PC-9 (cell line): ENCODE measurements at regions not wholly inside any gene's neighbourhood (a gene's known extent, or its start where the extent isn't known, plus 50 kb on each side); places are given as distances from the start of the nearest gene placed in this dataset.

Experiments used
- BruUV-seq: library from RNA; stranded (reverse); fragments of 400-500 nt; replicated peaks from 2 replicates; lab custom pipeline; 2021; lab: Mats Ljungman, UMichigan
- CTCF ChIA-PET: fragments of 300-600 bp; sonication (Branson Sonifier 250); formaldehyde crosslinking; loops from one replicate; lab custom pipeline; 2022; ENCODE audit warnings: antibody characterized with exemption; lab: Charles Lee
- POLR2A ChIA-PET: fragments of 300-600 bp; sonication (Branson Sonifier 250); formaldehyde crosslinking; loops from one replicate; lab custom pipeline; 2022; ENCODE audit warnings: antibody characterized with exemption; ENCODE audit not compliant: unreplicated experiment; lab: Charles Lee
- DNase-seq, 2 experiments: peaks; one replicate each; pipeline versions ENCODE4 v3.0.0 to v3.0.0-alpha.2; 2015 to 2022; ENCODE audit warnings: mixed read lengths in 1 of 2
- H2AFZ ChIP-seq: fragments of 200-600 bp; sonication (generic); 2 replicates; pipeline ENCODE4 v1.8.1; 2017; ENCODE audit warnings: antibody characterized with exemption
- H3F3A ChIP-seq: fragments of 200-600 bp; sonication (generic); 2 replicates; pipeline ENCODE4 v1.8.1; 2017; ENCODE audit warnings: antibody characterized with exemption, mild to moderate bottlenecking, low read depth; ENCODE audit not compliant: insufficient read depth
- H3K27ac ChIP-seq: fragments of 200-600 bp; sonication (generic); 2 replicates; pipeline ENCODE4 v1.6.1; 2016; ENCODE audit warnings: mixed run types
- H3K27me3 ChIP-seq: fragments of 200-600 bp; sonication (generic); 2 replicates; pipeline ENCODE4 v1.6.1; 2016; ENCODE audit warnings: low read depth, mixed run types; ENCODE audit not compliant: insufficient read depth
- H3K36me3 ChIP-seq: fragments of 200-600 bp; sonication (generic); 2 replicates; pipeline ENCODE4 v1.6.1; 2016; ENCODE audit warnings: low read depth, mixed run types
- H3K4me1 ChIP-seq: fragments of 200-600 bp; sonication (generic); replicated peaks from 2 replicates; pipeline ENCODE4 v1.6.1; 2016; ENCODE audit warnings: mixed run types; ENCODE audit not compliant: insufficient read depth
- H3K4me2 ChIP-seq: fragments of 200-600 bp; sonication (generic); 2 replicates; pipeline ENCODE4 v1.6.1; 2017; ENCODE audit warnings: mixed run types
- H3K4me3 ChIP-seq: fragments of 200-600 bp; sonication (generic); 2 replicates; pipeline ENCODE4 v1.6.1; 2016; ENCODE audit warnings: mixed run types
- H3K79me2 ChIP-seq: fragments of 200-600 bp; sonication (generic); 2 replicates; pipeline ENCODE4 v1.6.1; 2017; ENCODE audit warnings: low read depth, mixed run types
- H3K9me2 ChIP-seq: fragments of 200-600 bp; sonication (generic); 2 replicates; pipeline ENCODE4 v1.8.1; 2017; ENCODE audit warnings: mild to moderate bottlenecking; ENCODE audit not compliant: insufficient read depth
- H3K9me3 ChIP-seq: fragments of 200-600 bp; sonication (generic); 2 replicates; pipeline ENCODE4 v1.8.1; 2016; ENCODE audit warnings: low read depth; ENCODE audit not compliant: insufficient read depth
- H4K20me1 ChIP-seq: fragments of 200-600 bp; sonication (generic); 2 replicates; pipeline ENCODE4 v1.8.1; 2017; ENCODE audit not compliant: insufficient read depth
- EZH2 ChIP-seq: fragments of 200-600 bp; sonication (generic); IDR thresholded peaks from 2 replicates; pipeline ENCODE4 v1.8.0; 2017; ENCODE audit warnings: antibody characterized with exemption, low read depth
- intact Hi-C: fragments of 100-400 bp; cut with micrococcal nuclease; formaldehyde crosslinking; loops from one replicate; pipeline ENCODE4 v1.10.0; 2022; ENCODE audit not compliant: unreplicated experiment
- TF ChIP-seq, protein P1 (sequence below): fragments of 200-600 bp; sonication (generic); conservative IDR thresholded peaks from 2 replicates; pipeline ENCODE4 v1.6.1; 2017; ENCODE audit warnings: mixed run types, antibody characterized with exemption, mild to moderate bottlenecking, moderate library complexity

DNA sequence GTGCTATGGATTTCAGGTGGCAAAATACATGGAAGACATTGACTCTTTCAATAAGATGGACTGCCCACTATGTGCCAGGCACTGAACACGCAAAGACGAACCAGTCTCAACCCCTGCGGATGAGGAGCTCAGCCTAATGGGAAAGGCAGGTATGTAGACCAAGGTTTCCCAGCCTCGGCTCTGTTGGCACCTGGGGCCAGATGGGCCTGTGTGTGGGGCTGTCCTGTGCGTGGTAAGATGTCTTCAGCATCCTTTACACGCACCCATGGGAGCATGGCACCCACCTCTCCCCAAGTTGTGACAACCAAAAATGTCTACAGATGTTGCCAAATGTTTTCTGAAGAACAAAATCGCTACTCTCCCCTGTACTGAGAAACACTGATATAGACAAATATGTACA, 82.6 kb upstream of the FOXQ1 start:
- no TSS peak for BruUV-seq
- Histone ChIP-seq H3K9me3 (no peaks in the 10 kb centered on the region), H3K4me2 (no peak overlapping the region), H3K36me3 (no peaks in the 10 kb centered on the region), H3K27ac (no peak overlapping the region), H2AFZ (no peak overlapping the region), H3F3A (no peaks in the 10 kb centered on the region), H3K4me3 (no peak overlapping the region), H3K27me3 (no peaks in the 10 kb centered on the region), H3K79me2 (no peaks in the 10 kb centered on the region), H3K9me2 (no peaks in the 10 kb centered on the region), H4K20me1 (no peaks in the 10 kb centered on the region), H3K4me1 (no peaks in the 10 kb centered on the region)
- CTCF ChIA-PET: no interaction called here
- no peak for DNase-seq
- POLR2A ChIA-PET: no interaction called here
- intact Hi-C loops: no loop called here
- no peak for TF ChIP-seq EZH2
- TF ChIP-seq, protein P1, sequence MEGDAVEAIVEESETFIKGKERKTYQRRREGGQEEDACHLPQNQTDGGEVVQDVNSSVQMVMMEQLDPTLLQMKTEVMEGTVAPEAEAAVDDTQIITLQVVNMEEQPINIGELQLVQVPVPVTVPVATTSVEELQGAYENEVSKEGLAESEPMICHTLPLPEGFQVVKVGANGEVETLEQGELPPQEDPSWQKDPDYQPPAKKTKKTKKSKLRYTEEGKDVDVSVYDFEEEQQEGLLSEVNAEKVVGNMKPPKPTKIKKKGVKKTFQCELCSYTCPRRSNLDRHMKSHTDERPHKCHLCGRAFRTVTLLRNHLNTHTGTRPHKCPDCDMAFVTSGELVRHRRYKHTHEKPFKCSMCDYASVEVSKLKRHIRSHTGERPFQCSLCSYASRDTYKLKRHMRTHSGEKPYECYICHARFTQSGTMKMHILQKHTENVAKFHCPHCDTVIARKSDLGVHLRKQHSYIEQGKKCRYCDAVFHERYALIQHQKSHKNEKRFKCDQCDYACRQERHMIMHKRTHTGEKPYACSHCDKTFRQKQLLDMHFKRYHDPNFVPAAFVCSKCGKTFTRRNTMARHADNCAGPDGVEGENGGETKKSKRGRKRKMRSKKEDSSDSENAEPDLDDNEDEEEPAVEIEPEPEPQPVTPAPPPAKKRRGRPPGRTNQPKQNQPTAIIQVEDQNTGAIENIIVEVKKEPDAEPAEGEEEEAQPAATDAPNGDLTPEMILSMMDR: no peak

DNA sequence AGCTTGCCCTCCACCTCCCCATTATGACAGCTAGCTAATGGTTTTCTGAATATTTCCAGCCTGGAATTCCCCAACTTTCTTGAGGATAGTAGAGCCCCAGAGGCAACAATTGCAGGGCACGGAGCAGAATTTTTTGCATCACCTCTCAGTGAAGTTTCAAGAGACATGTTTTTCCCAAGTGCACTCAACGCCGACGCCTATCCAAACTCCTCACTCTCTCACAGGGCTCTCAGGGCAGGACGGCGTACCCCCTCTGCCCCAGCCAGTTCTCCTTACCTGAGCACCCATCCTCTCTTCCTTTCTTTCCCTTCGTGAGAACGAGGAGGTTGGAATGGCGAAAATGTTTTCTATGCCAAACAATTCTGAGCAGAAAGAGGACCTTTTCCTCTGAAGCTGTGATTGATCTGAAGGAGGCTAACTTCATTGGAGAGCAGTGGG, 83.1 kb upstream of the FOXQ1 start:
- H3K9me2 ChIP-seq: no peaks in the 10 kb centered on the region
- TF ChIP-seq EZH2: no peak
- TF ChIP-seq, protein P1: no peak
- H3K4me2 ChIP-seq: no peak overlapping the region
- no peaks in the 10 kb centered on the region for H3K4me1 ChIP-seq
- H2AFZ ChIP-seq: no peak overlapping the region
- no TSS peak for BruUV-seq
- no peak for DNase-seq
- CTCF ChIA-PET: no interaction called here
- no peaks in the 10 kb centered on the region for H4K20me1 ChIP-seq
- no peak overlapping the region for H3K27ac ChIP-seq
- H3K4me3 ChIP-seq: no peak overlapping the region
- H3K36me3 ChIP-seq: no peaks in the 10 kb centered on the region
- no peaks in the 10 kb centered on the region for H3F3A ChIP-seq
- intact Hi-C loops: no loop called here
- POLR2A ChIA-PET: no interaction called here
- H3K79me2 ChIP-seq: no peaks in the 10 kb centered on the region
- no peaks in the 10 kb centered on the region for H3K27me3 ChIP-seq
- H3K9me3 ChIP-seq: no peaks in the 10 kb centered on the region

DNA sequence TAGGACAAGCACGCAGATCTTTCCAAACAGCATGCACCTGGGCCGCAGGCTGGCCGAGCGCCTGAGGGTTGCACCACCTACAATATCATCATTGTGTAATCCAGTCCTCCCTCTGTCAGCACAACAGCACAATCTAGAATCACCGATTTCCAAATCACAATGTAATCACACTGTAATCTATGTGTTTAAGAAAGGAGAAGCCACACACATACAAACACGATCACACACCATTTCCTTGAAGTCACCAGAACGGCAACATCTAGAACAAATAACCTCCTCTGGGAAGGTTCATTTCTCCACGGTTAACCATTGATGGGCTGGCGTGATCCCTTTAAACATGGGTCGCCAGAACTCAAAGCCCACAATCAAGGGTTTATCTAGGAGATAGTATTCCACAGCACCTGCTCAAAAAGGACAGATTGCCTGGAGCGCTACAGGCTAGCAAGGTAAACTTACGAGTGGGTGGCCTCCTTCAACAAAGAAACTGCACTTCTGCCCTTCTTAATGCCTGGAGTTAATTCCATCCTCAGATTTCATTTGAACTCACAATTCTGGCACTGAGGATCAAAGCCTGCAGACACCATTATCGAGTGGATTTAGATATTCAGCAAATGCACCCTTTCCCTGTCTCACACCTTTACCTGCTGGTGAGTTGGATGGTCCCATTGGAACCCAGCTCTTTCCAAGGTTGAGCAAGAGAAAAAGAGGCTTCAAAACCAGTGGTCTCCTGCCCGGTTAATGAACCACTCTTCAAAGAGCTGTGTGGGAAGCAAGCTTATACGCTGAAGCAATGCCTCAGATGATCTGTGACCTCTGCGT, 83.8 kb upstream of the FOXQ1 start:
- Histone ChIP-seq H3K4me1 (no peaks in the 10 kb centered on the region), H3F3A (no peaks in the 10 kb centered on the region), H3K9me3 (no peaks in the 10 kb centered on the region), H3K36me3 (no peaks in the 10 kb centered on the region), H3K79me2 (no peaks in the 10 kb centered on the region), H3K4me2 (no peak overlapping the region), H3K27ac (no peak overlapping the region), H3K4me3 (no peak overlapping the region), H3K27me3 (no peaks in the 10 kb centered on the region), H4K20me1 (no peaks in the 10 kb centered on the region), H3K9me2 (no peaks in the 10 kb centered on the region), H2AFZ (no peak overlapping the region)
- POLR2A ChIA-PET: no interaction called here
- intact Hi-C loops: no loop called here
- DNase-seq: peak in 1 of 2 experiments; percentile 42
- no TSS peak for BruUV-seq
- CTCF ChIA-PET: no interaction called here
- no peak for TF ChIP-seq EZH2
- TF ChIP-seq, protein P1: no peak
